GM21360 (cell line): ENCODE measurements at regions not wholly inside any gene's neighbourhood (a gene's known extent, or its start where the extent isn't known, plus 50 kb on each side); places are given as distances from the start of the nearest gene placed in this dataset.
A peak's percentile ranks its signal among the peaks of the same experiment; 100 is the strongest.

Source experiments
- ATAC-seq: cut with Tn5 transposase; IDR thresholded peaks from one replicate; pipeline ENCODE4 v1.9.1; 2021; ENCODE audit warnings: mild to moderate bottlenecking, moderate library complexity; ENCODE audit not compliant: unreplicated experiment

DNA sequence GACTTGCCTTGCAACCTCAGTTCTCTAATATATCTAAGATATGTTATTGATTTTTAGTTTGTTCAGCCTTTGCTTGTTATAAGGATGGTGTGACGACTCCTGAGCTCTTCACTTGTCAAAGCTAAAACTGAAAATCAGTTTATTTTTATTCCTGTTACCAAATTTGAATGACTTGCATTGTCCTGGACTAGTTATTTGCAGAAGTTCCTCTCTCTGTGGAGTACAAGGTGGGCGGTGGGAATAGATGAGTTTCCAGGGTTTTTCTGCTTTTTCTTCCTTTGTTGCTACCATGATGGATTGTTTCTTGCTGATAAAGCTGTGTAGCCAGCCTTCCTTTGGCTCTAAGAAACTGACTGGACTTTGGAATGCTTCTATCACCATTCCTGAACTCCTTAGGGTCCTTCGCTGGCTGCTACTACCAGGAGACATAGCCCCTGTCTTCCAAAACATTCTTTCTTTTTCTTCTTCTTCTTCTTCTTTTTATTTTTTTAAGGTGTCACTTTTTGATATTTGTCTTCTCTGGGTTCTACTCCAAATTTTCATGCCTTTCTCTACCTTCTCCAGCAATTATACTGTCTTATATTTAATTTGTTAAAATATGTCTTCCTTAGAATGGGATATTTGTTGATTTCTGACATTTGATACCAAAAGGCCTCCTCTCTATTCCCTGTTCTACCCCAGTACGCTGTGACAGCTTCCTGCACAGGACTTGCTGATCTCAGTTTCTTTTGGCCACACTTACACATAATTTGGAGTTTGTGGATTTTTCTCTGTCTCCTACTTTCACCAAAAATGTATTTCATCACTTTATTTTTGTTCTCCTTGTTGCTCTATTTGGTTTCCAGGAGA, 145.1 kb upstream of the THRB start:
- ATAC-seq, result no peak

DNA sequence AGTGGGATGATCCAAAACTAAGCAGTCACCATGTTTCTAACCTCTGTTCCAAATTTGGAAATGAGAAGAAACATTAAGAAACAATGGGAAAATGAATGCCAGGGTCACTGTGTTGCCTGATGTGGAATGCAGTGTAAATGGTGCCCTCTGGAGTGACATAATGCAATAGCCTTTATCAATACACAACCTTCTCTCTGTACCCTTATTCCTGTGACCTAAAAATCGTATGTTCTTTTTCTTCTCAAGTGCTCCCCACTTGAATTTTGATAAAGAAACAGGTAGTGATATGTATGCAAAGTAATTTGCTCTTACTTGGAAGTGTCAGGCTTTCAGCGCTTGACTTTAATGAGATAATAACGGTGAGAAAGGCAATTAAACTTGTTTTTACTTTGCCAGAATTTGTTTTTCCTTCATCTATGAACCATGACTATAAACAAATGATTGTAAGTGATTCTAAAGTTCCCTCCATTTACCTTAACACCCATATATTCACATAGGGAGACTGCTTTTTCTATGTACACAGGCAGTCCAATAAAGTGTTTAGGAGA, 145.8 kb upstream of the THRB start:
- no peak for ATAC-seq

DNA sequence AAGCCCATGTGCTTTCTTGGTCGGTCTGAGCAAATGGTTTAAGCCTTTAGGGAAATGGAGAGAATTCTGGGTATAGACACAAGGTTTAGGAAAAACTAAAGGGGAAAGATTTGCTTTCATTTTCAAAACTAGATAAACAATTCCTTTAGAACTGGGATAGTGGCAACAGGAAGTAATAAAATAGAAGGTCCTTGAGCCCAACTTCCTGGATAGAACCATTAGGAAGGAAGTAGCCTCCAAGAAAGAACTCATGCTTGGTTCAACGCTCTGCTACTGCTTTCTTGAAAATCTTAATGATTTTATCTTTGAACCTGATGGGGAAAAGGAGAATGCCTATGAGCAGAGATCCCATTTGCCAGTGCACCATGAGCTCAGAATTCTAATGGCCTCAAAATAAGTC, 147.0 kb upstream of the THRB start:
- no peak for ATAC-seq

GRCh38 chr3:24645047-24645446, 150.4 kb upstream of the THRB start:
- no peak for ATAC-seq

- no peak for ATAC-seq
These were observed 152.1 kb upstream of the THRB start for GRCh38 chr3:24646790-24647189.

- ATAC-seq, result no peak
These were observed 153.4 kb upstream of the THRB start for GRCh38 chr3:24648063-24648462.

GRCh38 chr3:24650839-24651238, 156.2 kb upstream of the THRB start:
- no peak for ATAC-seq

DNA sequence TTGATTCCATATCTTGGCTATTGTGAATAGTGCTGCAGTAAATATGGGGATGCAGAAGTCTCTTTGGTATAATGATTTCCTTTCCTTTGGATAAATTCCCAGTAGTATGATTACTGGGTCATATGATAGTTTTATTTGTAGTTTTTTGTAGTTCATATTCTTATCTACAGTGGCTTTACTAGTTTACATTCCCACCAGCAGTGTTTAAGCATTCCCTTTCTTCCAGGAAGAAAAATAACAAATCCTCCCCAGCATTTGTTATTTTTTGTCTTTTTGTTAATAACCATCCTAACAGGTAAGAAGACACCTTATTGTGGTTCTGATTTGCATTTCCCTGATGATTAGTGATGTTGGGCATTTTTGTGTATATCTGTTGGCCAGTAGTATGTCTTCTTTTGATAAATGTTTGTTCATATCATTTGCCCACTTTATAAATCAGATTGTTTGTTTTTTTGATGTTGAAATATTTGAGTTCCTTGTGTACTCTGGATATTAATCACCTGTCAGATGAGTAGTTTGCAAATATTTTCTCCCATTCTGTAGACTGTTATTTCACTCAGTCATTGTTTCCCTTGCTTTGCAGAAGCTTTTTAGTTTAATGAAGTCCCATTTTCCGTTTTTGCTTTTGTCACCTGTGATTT, 163.3 kb upstream of the THRB start:
- ATAC-seq, result no peak

DNA sequence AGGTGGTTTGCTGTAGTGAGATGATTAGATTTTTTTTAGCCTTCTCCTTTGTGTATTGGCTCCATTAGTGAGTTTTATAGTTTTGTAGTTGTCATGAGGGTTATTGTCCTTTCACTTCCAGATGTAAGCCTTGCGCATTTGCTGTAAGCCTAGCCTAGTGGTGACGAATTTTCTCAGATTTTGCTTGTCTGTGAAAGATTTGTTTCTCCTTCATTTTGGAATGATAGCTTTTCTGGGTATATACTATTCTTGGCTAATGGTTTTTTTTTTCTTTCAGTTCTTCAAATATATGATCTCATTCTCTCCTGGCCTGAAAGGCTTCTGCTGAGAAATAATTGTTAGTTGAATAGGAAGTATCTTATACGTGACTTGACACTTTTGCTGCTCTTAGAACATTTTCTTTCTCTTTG, 166.5 kb upstream of the THRB start:
- no peak for ATAC-seq

DNA sequence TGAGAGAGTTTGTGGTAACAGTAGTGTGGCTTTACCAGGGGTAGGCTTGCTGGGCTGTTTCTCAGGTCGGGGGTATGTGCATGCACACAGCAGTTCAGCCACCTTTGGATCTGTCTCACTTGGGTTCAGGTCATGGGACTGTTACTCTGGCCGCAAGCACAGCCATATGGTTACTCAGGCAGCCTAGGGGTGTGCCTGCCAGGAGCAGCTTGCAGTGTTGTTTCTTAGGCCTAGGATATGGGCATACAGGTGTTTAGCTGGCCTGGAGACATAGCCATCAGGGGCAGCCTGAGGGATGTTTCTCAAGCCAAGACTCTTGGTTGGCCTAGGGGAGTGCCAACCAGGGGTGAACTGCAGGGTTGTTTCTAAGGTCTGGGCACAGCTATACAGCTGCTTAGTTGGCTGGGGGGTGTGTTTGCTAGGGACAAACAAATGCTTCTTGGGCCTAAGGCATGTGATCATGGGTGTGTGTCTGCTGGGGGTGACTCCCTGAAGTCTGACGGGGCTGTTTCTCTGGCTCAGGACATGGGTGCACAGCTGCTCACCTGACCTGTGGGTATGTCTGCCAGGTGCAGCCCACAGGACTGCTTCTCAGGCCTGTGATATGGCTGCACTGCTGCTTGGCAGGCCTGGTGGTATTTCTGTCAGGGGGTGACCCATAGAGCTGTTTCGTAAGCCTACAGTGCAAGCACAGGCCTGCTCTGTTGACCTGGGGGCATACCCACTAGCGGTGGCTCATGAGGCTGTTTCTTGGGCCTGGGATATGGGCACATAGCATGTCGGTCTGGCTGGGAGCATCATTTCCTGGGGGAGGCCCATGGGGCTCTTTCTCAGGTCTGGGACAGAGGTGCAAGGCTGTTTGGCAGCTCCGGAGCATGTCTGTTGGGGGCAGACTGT, 168.0 kb upstream of the THRB start:
- ATAC-seq, result no peak

GRCh38 chr3:24663406-24663805, 168.8 kb upstream of the THRB start:
- ATAC-seq, result no peak

GRCh38 chr3:24668039-24668438, 173.4 kb upstream of the THRB start:
- no peak for ATAC-seq

DNA sequence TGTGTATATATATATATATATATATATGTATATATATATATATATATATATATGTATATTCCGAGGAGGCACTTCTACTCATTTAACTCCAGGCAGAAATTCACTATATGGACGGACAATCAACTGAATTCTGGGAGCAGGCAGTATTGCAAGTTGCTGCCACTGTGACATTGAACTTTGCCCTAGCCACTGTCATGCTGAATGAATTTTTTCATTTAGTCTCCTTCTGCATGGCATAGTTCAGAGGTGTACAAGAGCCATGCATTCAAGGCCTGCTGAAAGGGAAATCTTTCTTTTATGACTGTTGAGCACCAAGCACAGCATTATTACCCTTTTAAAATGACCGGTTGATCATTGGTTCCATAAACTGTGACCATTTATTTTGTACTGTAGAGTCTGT, 176.2 kb upstream of the THRB start:
- ATAC-seq, result no peak

- no peak for ATAC-seq
These were observed 178.9 kb upstream of the THRB start for GRCh38 chr3:24673596-24673995.

- ATAC-seq, result no peak
These were observed 179.6 kb upstream of the THRB start for GRCh38 chr3:24674261-24674660.

GRCh38 chr3:24678021-24678420, 183.4 kb upstream of the THRB start:
- peak; percentile 22 for ATAC-seq

DNA sequence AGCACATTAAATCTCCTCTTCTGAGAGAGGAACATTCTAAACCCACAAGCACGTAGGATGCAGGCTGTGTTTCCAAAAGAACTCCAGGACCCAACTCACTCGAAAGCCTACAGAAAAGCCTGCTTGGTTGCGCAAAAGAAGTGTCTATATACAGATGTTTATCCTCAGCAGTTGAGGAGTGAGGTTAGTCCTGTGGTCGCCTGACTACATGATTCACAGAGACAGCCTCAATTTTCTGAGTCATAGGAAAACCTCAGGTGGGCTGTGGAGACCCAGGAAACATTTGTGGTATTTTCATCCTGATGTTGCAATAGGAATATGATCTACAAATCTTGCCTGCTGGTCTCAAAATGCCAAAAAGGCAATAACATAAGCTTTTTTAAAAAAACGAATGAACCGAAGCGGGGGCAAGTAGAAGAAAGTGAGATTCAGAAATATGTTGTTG, 183.8 kb upstream of the THRB start:
- peak; percentile 53 for ATAC-seq

DNA sequence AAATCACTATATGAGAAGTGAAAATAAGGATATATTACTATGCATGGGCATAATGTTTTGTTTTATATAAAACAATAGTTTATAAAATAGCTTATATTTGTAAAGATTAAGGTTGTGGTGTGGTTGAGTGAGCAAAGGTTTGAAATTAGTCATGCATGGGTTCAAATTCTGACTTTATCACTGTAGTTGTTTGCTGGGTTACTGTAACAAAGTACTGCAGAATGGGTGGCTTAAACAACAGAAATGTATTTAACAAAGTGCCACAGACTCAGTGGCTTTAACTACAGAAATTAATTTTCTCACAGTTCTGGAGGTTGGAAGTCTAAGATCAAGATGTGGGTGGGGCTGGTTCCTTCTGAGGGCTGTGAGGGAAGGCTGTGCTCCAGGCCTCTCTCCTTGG, 184.8 kb upstream of the THRB start:
- ATAC-seq, result no peak

DNA sequence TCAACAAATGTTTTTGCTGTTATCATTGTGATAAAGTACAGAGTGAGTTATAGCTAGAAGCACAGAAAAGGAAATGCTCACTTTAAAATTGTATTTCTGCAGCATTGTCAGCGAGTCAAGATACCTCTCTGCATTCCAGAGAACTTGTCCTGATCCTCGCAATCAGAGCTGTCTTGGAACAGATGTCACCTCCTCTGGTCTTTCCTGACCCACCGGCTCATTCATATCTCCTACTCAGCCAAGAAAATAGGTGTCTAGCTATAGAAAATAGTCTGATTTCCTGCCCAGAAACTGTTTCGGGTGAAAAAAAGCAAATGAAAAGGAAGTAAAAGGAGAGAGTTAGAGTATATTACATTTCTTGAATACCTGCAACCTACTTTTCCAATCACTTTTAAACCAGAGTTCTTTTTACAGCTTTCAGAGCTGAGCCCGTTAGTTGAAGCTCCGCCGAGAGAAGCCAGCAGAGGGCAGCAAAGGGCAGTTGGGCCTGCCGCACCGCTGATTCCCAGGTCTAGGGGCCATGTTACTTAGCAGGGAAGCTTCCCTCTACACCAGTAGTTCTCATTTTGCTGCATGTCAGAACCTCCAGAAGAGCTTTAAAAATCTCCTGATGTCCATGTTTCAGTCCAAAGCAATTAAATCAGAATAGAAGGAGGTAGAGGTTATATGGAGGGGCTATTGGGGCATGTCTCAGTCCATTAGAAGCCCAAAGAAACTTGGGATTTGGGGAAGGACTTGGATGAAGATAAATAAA, 185.7 kb upstream of the THRB start:
- ATAC-seq, result peak; percentile 80

DNA sequence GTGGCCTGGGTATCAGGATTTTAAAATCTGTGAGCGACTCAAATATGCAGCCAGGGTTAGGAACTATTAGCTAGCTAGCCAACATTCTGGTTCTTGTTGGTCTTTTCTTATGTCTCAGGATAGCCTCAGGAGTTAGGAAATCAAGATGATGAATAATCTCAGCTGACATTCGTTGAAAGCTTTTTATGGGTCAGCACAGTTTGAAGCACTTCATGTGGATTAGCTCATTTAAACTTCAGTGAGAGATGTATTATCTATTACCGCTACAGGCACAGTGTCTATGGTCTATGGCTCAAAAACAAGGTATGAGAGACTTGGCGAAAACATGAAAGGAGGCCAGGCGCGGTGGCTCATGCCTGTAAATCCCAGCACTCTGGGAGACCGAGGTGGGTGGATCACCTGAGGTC, 187.5 kb upstream of the THRB start:
- ATAC-seq, result no peak
